ENCODE measurements at regions not wholly inside any gene's neighbourhood (a gene's known extent, or its start where the extent isn't known, plus 50 kb on each side); places are given as distances from the start of the nearest gene placed in this dataset.

DNA sequence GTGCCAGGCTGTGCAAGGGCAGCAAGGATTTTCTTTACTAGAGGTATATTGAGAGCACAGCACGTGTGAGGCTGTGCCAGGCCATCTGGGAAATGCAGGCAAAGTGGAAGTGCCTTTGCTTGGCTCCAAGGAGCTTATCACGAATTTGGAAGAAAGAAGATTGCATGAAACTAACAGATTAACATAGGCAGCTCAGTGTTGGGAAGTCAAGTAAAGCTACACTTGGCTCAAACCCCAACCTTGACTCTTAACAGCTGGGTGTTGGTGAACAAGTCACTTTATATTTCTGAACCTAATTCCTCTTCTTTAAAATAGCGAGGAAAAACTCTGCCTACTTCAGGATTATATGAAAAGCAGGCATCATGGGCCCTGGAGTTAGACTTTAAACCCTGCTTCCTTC, 105.2 kb downstream of the PLCE1 start (continued):
- TF ChIP-seq, protein P1, sequence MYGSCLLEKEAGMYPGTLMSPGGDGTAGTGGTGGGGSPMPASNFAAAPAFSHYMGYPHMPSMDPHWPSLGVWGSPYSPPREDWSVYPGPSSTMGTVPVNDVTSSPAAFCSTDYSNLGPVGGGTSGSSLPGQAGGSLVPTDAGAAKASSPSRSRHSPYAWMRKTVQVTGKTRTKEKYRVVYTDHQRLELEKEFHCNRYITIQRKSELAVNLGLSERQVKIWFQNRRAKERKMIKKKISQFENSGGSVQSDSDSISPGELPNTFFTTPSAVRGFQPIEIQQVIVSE (CRISPR knock-in tag; IDR thresholded peaks at IDR 0.05; ENCODE audit: borderline replicate concordance) = no peak
- no peak for TF ChIP-seq TEAD4 (CRISPR knock-in tag; IDR thresholded peaks at IDR 0.05)
- TF ChIP-seq, protein P2, sequence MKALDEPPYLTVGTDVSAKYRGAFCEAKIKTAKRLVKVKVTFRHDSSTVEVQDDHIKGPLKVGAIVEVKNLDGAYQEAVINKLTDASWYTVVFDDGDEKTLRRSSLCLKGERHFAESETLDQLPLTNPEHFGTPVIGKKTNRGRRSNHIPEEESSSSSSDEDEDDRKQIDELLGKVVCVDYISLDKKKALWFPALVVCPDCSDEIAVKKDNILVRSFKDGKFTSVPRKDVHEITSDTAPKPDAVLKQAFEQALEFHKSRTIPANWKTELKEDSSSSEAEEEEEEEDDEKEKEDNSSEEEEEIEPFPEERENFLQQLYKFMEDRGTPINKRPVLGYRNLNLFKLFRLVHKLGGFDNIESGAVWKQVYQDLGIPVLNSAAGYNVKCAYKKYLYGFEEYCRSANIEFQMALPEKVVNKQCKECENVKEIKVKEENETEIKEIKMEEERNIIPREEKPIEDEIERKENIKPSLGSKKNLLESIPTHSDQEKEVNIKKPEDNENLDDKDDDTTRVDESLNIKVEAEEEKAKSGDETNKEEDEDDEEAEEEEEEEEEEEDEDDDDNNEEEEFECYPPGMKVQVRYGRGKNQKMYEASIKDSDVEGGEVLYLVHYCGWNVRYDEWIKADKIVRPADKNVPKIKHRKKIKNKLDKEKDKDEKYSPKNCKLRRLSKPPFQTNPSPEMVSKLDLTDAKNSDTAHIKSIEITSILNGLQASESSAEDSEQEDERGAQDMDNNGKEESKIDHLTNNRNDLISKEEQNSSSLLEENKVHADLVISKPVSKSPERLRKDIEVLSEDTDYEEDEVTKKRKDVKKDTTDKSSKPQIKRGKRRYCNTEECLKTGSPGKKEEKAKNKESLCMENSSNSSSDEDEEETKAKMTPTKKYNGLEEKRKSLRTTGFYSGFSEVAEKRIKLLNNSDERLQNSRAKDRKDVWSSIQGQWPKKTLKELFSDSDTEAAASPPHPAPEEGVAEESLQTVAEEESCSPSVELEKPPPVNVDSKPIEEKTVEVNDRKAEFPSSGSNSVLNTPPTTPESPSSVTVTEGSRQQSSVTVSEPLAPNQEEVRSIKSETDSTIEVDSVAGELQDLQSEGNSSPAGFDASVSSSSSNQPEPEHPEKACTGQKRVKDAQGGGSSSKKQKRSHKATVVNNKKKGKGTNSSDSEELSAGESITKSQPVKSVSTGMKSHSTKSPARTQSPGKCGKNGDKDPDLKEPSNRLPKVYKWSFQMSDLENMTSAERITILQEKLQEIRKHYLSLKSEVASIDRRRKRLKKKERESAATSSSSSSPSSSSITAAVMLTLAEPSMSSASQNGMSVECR (CRISPR knock-in tag; IDR thresholded peaks at IDR 0.05; ENCODE audit: borderline replicate concordance) = no peak

DNA sequence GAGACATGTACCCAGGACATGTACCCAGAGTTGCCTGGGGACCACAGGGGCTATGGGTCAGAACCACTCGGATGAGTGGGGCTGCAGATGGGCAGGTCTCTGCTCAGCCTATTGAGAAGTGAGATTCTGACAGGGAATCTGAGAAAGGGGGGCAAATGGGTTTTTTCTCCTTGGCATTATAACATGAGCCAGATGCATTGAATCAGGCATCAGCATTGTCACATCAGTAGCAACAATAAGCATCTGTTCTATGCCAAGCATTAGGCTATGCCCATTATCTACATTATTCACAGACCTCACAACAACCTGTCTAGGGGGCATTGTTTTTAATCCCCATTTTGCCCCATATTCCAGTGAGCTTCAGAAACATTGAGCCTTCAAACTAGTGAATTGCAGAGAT, 108.2 kb downstream of the PLCE1 start:
- H3K4me1 Mint-ChIP-seq = peaks cover under 1% of the 10 kb centered on the region
- no peaks in the 10 kb centered on the region for H3K9me3 Mint-ChIP-seq
- TF ChIP-seq KAT7 (CRISPR knock-in tag; IDR thresholded peaks at IDR 0.05; ENCODE audit: borderline replicate concordance) (no peak), ZNF138 (CRISPR knock-in tag; conservative IDR thresholded peaks at IDR 0.05) (no peak), FOXJ3 (CRISPR knock-in tag; IDR thresholded peaks at IDR 0.05; ENCODE audit: borderline replicate concordance) (no peak), SP1 (CRISPR knock-in tag; conservative IDR thresholded peaks at IDR 0.05) (no peak), SMAD4 (CRISPR knock-in tag; IDR thresholded peaks at IDR 0.05) (no peak), ZNF416 (CRISPR knock-in tag; IDR thresholded peaks at IDR 0.05) (no peak), SMAD3 (CRISPR knock-in tag; IDR thresholded peaks at IDR 0.05; ENCODE audit: borderline replicate concordance) (no peak)
- TF ChIP-seq, protein P2 (CRISPR knock-in tag; IDR thresholded peaks at IDR 0.05; ENCODE audit: borderline replicate concordance) = no peak
- TF ChIP-seq, protein P3, sequence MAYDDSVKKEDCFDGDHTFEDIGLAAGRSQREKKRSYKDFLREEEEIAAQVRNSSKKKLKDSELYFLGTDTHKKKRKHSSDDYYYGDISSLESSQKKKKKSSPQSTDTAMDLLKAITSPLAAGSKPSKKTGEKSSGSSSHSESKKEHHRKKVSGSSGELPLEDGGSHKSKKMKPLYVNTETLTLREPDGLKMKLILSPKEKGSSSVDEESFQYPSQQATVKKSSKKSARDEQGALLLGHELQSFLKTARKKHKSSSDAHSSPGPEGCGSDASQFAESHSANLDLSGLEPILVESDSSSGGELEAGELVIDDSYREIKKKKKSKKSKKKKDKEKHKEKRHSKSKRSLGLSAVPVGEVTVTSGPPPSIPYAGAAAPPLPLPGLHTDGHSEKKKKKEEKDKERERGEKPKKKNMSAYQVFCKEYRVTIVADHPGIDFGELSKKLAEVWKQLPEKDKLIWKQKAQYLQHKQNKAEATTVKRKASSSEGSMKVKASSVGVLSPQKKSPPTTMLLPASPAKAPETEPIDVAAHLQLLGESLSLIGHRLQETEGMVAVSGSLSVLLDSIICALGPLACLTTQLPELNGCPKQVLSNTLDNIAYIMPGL (CRISPR knock-in tag; IDR thresholded peaks at IDR 0.05) = no peak
- TF ChIP-seq, protein P4, sequence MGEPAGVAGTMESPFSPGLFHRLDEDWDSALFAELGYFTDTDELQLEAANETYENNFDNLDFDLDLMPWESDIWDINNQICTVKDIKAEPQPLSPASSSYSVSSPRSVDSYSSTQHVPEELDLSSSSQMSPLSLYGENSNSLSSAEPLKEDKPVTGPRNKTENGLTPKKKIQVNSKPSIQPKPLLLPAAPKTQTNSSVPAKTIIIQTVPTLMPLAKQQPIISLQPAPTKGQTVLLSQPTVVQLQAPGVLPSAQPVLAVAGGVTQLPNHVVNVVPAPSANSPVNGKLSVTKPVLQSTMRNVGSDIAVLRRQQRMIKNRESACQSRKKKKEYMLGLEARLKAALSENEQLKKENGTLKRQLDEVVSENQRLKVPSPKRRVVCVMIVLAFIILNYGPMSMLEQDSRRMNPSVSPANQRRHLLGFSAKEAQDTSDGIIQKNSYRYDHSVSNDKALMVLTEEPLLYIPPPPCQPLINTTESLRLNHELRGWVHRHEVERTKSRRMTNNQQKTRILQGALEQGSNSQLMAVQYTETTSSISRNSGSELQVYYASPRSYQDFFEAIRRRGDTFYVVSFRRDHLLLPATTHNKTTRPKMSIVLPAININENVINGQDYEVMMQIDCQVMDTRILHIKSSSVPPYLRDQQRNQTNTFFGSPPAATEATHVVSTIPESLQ (CRISPR knock-in tag; IDR thresholded peaks at IDR 0.05) = no peak
- TF ChIP-seq, protein P5, sequence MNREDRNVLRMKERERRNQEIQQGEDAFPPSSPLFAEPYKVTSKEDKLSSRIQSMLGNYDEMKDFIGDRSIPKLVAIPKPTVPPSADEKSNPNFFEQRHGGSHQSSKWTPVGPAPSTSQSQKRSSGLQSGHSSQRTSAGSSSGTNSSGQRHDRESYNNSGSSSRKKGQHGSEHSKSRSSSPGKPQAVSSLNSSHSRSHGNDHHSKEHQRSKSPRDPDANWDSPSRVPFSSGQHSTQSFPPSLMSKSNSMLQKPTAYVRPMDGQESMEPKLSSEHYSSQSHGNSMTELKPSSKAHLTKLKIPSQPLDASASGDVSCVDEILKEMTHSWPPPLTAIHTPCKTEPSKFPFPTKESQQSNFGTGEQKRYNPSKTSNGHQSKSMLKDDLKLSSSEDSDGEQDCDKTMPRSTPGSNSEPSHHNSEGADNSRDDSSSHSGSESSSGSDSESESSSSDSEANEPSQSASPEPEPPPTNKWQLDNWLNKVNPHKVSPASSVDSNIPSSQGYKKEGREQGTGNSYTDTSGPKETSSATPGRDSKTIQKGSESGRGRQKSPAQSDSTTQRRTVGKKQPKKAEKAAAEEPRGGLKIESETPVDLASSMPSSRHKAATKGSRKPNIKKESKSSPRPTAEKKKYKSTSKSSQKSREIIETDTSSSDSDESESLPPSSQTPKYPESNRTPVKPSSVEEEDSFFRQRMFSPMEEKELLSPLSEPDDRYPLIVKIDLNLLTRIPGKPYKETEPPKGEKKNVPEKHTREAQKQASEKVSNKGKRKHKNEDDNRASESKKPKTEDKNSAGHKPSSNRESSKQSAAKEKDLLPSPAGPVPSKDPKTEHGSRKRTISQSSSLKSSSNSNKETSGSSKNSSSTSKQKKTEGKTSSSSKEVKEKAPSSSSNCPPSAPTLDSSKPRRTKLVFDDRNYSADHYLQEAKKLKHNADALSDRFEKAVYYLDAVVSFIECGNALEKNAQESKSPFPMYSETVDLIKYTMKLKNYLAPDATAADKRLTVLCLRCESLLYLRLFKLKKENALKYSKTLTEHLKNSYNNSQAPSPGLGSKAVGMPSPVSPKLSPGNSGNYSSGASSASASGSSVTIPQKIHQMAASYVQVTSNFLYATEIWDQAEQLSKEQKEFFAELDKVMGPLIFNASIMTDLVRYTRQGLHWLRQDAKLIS (CRISPR knock-in tag; IDR thresholded peaks at IDR 0.05; ENCODE audit: borderline replicate concordance) = no peak
- no peak overlapping the region for H3K4me3 Mint-ChIP-seq
- ChIA-PET POLR2A (no interaction called here), CTCF (no interaction called here)
- no peak overlapping the region for H3K27ac Mint-ChIP-seq
- no peak for ATAC-seq
- H3K36me3 Mint-ChIP-seq = no peaks in the 10 kb centered on the region
- no peak for DNase-seq (ENCODE audit: low spot score)
- no peaks in the 10 kb centered on the region; the same call in none of the 2 replicates for H3K27me3 Mint-ChIP-seq (ENCODE audit: low read depth)

All from WTC11 (cell line).